NCI-H2081 (cell line): ENCODE measurements at regions not wholly inside any gene's neighbourhood (a gene's known extent, or its start where the extent isn't known, plus 50 kb on each side); places are given as distances from the start of the nearest gene placed in this dataset.
A peak's percentile ranks its signal among the peaks of the same experiment; 100 is the strongest.

Experiments
- DNase-seq, 2 experiments: peaks; one replicate each; lab custom pipeline; 2025; lab: John Stamatoyannopoulos, UW

- peak; percentile 82 to 83 for DNase-seq
These were observed 208.3 kb downstream of the PPP1R3A start for GRCh38 chr7:113710310-113711096.

GRCh38 chr7:113705439-113705838 lies 213.4 kb downstream of the PPP1R3A start:
- no peak for DNase-seq

GRCh38 chr7:113698556-113699220 lies 220.1 kb downstream of the PPP1R3A start:
- DNase-seq: peak; percentile 46 to 62

GRCh38 chr7:113694149-113694548 lies 224.7 kb downstream of the PPP1R3A start:
- no peak for DNase-seq

- DNase-seq: no peak
These were observed 234.6 kb downstream of the PPP1R3A start for GRCh38 chr7:113684165-113684564.

- DNase-seq: no peak
These were observed 241.0 kb downstream of the PPP1R3A start for GRCh38 chr7:113677811-113678210.

GRCh38 chr7:113664867-113665266 lies 253.9 kb downstream of the PPP1R3A start:
- DNase-seq: no peak

- no peak for DNase-seq
These were observed 259.4 kb downstream of the PPP1R3A start for GRCh38 chr7:113659416-113659815.

GRCh38 chr7:113657603-113658002 lies 261.2 kb downstream of the PPP1R3A start:
- DNase-seq: no peak

GRCh38 chr7:113652501-113652900 lies 266.3 kb downstream of the PPP1R3A start:
- no peak for DNase-seq

GRCh38 chr7:113649556-113649955 lies 269.3 kb downstream of the PPP1R3A start:
- no peak for DNase-seq

GRCh38 chr7:113639221-113639620 lies 279.6 kb downstream of the PPP1R3A start:
- DNase-seq: no peak

- DNase-seq: no peak
These were observed 281.9 kb downstream of the PPP1R3A start for GRCh38 chr7:113636727-113637421.

- DNase-seq: no peak
These were observed 283.3 kb downstream of the PPP1R3A start for GRCh38 chr7:113635492-113635891.

GRCh38 chr7:113633073-113633472 lies 285.7 kb downstream of the PPP1R3A start:
- DNase-seq: no peak

GRCh38 chr7:113628948-113629847 lies 289.6 kb downstream of the PPP1R3A start:
- no peak for DNase-seq

GRCh38 chr7:113625494-113626102 lies 293.2 kb downstream of the PPP1R3A start:
- DNase-seq: no peak

GRCh38 chr7:113622796-113623195 lies 296.0 kb downstream of the PPP1R3A start:
- DNase-seq: no peak

- DNase-seq: no peak
These were observed 308.2 kb downstream of the PPP1R3A start for GRCh38 chr7:113610572-113610971.

- DNase-seq: no peak
These were observed 310.0 kb downstream of the PPP1R3A start for GRCh38 chr7:113608782-113609181.

- no peak for DNase-seq
These were observed 312.5 kb downstream of the PPP1R3A start for GRCh38 chr7:113606325-113606724.
